IMR-90 (cell line): ENCODE measurements at regions not wholly inside any gene's neighbourhood (a gene's known extent, or its start where the extent isn't known, plus 50 kb on each side); places are given as distances from the start of the nearest gene placed in this dataset.

Experiments
- ATAC-seq: fragments of 200-7000 bp; cut with Tn5 transposase; 2 replicates; pipeline ENCODE4 v1.9.1; 2020; ENCODE audit warnings: low read depth, mild to moderate bottlenecking, moderate library complexity
- BruUV-seq: library from RNA; stranded (reverse); fragments of 400-500 nt; replicated peaks from 2 replicates; lab custom pipeline; 2021; lab: Mats Ljungman, UMichigan
- CTCF ChIA-PET: fragments of 300-600 bp; formaldehyde crosslinking; extraction: SDS; loops from one replicate; lab custom pipeline; 2021; ENCODE audit warnings: antibody characterized with exemption; lab: Yijun Ruan, JAX
- POLR2A ChIA-PET: fragments of 300-600 bp; sonication (Branson Sonifier 250); formaldehyde crosslinking; loops from one replicate; lab custom pipeline; 2022; ENCODE audit warnings: antibody characterized with exemption; ENCODE audit not compliant: unreplicated experiment; lab: Charles Lee
- DNase-seq: peaks from one replicate; pipeline ENCODE4 v3.0.0; 2013
- H2AFZ ChIP-seq: replicated peaks from 2 replicates; pipeline ENCODE3; 2013; ENCODE audit warnings: low read length, mild to moderate bottlenecking; ENCODE audit not compliant: poor library complexity
- H2AK5ac ChIP-seq: 2 replicates; pipeline ENCODE4 v1.6.1; 2013; ENCODE audit warnings: low read depth, low read length, inconsistent platforms
- H2AK9ac ChIP-seq: replicated peaks from 2 replicates; pipeline ENCODE3; 2013; ENCODE audit warnings: mild to moderate bottlenecking, low read depth, low read length, moderate library complexity; ENCODE audit not compliant: poor library complexity
- H2BK120ac ChIP-seq: 2 replicates; pipeline ENCODE4 v1.6.1; 2013; ENCODE audit warnings: low read depth, low read length, inconsistent platforms
- H2BK15ac ChIP-seq: 3 replicates; pipeline ENCODE4 v1.6.1; 2013; ENCODE audit warnings: low read depth, low read length, inconsistent platforms
- H2BK20ac ChIP-seq: 2 replicates; pipeline ENCODE4 v1.6.1; 2013; ENCODE audit warnings: low read depth, mild to moderate bottlenecking, inconsistent platforms, low read length, moderate library complexity
- H2BK5ac ChIP-seq: 2 replicates; pipeline ENCODE4 v1.6.1; 2013; ENCODE audit warnings: mild to moderate bottlenecking, low read depth, low read length, inconsistent platforms; ENCODE audit not compliant: poor library complexity, severe bottlenecking
- H3K14ac ChIP-seq: replicated peaks from 2 replicates; pipeline ENCODE4 v1.6.1; 2013; ENCODE audit warnings: low read depth, low read length, inconsistent platforms
- H3K18ac ChIP-seq: 2 replicates; pipeline ENCODE4 v1.6.1; 2013; ENCODE audit warnings: low read depth, low read length, control low read depth
- H3K23ac ChIP-seq: 2 replicates; pipeline ENCODE4 v1.6.1; 2013; ENCODE audit warnings: low read depth, low read length, inconsistent platforms
- H3K27ac ChIP-seq: 2 replicates; pipeline ENCODE4 v1.5.1; 2013; ENCODE audit warnings: mild to moderate bottlenecking, control low read depth, low read length; ENCODE audit not compliant: insufficient read depth
- H3K27me3 ChIP-seq: 2 replicates; pipeline ENCODE4 v1.6.1; 2013; ENCODE audit warnings: low read length; ENCODE audit not compliant: control insufficient read depth, insufficient read depth
- H3K36me3 ChIP-seq: 2 replicates; pipeline ENCODE4 v1.6.1; 2013; ENCODE audit warnings: low read length, mixed read lengths; ENCODE audit not compliant: control insufficient read depth, insufficient read depth
- H3K4ac ChIP-seq: 2 replicates; pipeline ENCODE4 v1.6.1; 2013; ENCODE audit warnings: low read depth, low read length, inconsistent platforms
- H3K4me1 ChIP-seq: 2 replicates; pipeline ENCODE4 v1.6.1; 2013; ENCODE audit warnings: low read length, mixed read lengths; ENCODE audit not compliant: control insufficient read depth, insufficient read depth
- H3K4me2 ChIP-seq: 2 replicates; pipeline ENCODE4 v1.6.1; 2013; ENCODE audit warnings: low read depth, mild to moderate bottlenecking, control low read depth, low read length, moderate library complexity
- H3K4me3 ChIP-seq: 2 replicates; pipeline ENCODE4 v1.5.1; 2013; ENCODE audit warnings: low read depth, mild to moderate bottlenecking, control low read depth, low read length, moderate library complexity; ENCODE audit not compliant: insufficient read depth
- H3K56ac ChIP-seq: 2 replicates; pipeline ENCODE4 v1.6.1; 2013; ENCODE audit warnings: low read length, inconsistent platforms; ENCODE audit not compliant: insufficient read depth; ENCODE audit errors: extremely low read depth
- H3K79me1 ChIP-seq, 2 experiments: 2 replicates each; pipeline ENCODE4 v1.6.1; 2013; ENCODE audit warnings: low read length in 2 of 2, inconsistent platforms in 1 of 2, low read depth in 1 of 2
- H3K9ac ChIP-seq: 2 replicates; pipeline ENCODE4 v1.6.1; 2013; ENCODE audit warnings: low read depth, low read length, control low read depth
- H3K9me1 ChIP-seq: 2 replicates; pipeline ENCODE4 v1.6.1; 2013; ENCODE audit warnings: low read length, inconsistent platforms; ENCODE audit not compliant: insufficient read depth
- H3K9me3 ChIP-seq: 2 replicates; pipeline ENCODE4 v1.6.1; 2013; ENCODE audit warnings: low read length; ENCODE audit not compliant: control insufficient read depth, insufficient read depth
- H4K20me1 ChIP-seq: 2 replicates; pipeline ENCODE4 v1.6.1; 2013; ENCODE audit warnings: low read length, inconsistent platforms; ENCODE audit not compliant: insufficient read depth
- H4K5ac ChIP-seq: 2 replicates; pipeline ENCODE4 v1.6.1; 2013; ENCODE audit warnings: mild to moderate bottlenecking, low read depth, low read length, control low read depth
- H4K8ac ChIP-seq, 2 experiments: 2 replicates each; pipeline ENCODE4 v1.6.1; 2013; ENCODE audit warnings: low read depth in 2 of 2, low read length in 2 of 2, control low read depth in 1 of 2, inconsistent platforms in 1 of 2
- H4K91ac ChIP-seq: 2 replicates; pipeline ENCODE4 v1.6.1; 2013; ENCODE audit warnings: low read depth, low read length, inconsistent platforms; ENCODE audit not compliant: insufficient read depth
- BHLHE40 ChIP-seq: fragments of 150-350 bp; IDR thresholded peaks from 2 replicates; pipeline ENCODE4 v1.6.1; 2016; ENCODE audit warnings: mild to moderate bottlenecking, low read depth, low read length
- CEBPB ChIP-seq: IDR thresholded peaks from 2 replicates; pipeline ENCODE4 v1.6.1; 2012; ENCODE audit warnings: low read depth, low read length, improper control_type of control experiment
- CHD1 ChIP-seq: IDR thresholded peaks from 2 replicates; pipeline ENCODE4 v1.6.1; 2012; ENCODE audit warnings: low read depth, low read length, improper control_type of control experiment
- FOS ChIP-seq: fragments of 150-350 bp; IDR thresholded peaks from 2 replicates; pipeline ENCODE4 v1.6.1; 2016; ENCODE audit warnings: low read depth, low read length
- MAZ ChIP-seq: IDR thresholded peaks from 2 replicates; pipeline ENCODE4 v1.6.1; 2012; ENCODE audit warnings: low read depth, mild to moderate bottlenecking, low read length, improper control_type of control experiment, moderate library complexity, borderline replicate concordance
- POLR2A ChIP-seq: IDR thresholded peaks from 2 replicates; pipeline ENCODE4 v1.6.1; 2012; ENCODE audit warnings: mild to moderate bottlenecking, low read depth, low read length
- RAD21 ChIP-seq: IDR thresholded peaks from 2 replicates; pipeline ENCODE4 v1.6.1; 2012; ENCODE audit warnings: low read length, improper control_type of control experiment
- RCOR1 ChIP-seq: IDR thresholded peaks from 2 replicates; pipeline ENCODE4 v1.6.1; 2012; ENCODE audit warnings: mild to moderate bottlenecking, low read length, improper control_type of control experiment; ENCODE audit not compliant: insufficient replicate concordance
- SMC3 ChIP-seq: fragments of 150-350 bp; IDR thresholded peaks from 2 replicates; pipeline ENCODE4 v1.6.1; 2016; ENCODE audit warnings: low read depth, mild to moderate bottlenecking, antibody characterized with exemption, low read length, moderate library complexity
- WGBS, 2 experiments: methylation state at CpG; one replicate each; pipeline versions ENCODE4 v1.1.5 to v1.1.7; 2013; ENCODE audit warnings: missing lambda C conversion rate in 2 of 2; ENCODE audit not compliant: insufficient read length in 1 of 2; ENCODE audit errors: extremely low coverage in 2 of 2; 5-methylcytosine and 5-hydroxymethylcytosine counted together
- dilution Hi-C: fragments of 300-500 bp; cut with HindIII; formaldehyde crosslinking; loops from one replicate; pipeline ENCODE4 v1.14.3; 2018; ENCODE audit warnings: low sequenced_read_pairs; ENCODE audit not compliant: unreplicated experiment
- in situ Hi-C: fragments of 300-500 bp; cut with MboI; formaldehyde crosslinking; loops from 3 replicates; pipeline ENCODE4 v1.14.3; 2019; ENCODE audit warnings: low sequenced_read_pairs, inconsistent platforms, mixed read lengths
- intact Hi-C: fragments of 100-400 bp; cut with micrococcal nuclease; formaldehyde crosslinking; loops from 2 replicates; pipeline ENCODE4 v1.10.0; 2022
- TF ChIP-seq, protein P1 (sequence below): fragments of 150-350 bp; IDR thresholded peaks from 2 replicates; pipeline ENCODE4 v1.6.1; 2016; ENCODE audit warnings: low read depth, mild to moderate bottlenecking, low read length, moderate library complexity, borderline replicate concordance

GRCh38 chr2:51976623-51977022 is 944.7 kb upstream of the NRXN1 start:
- Histone ChIP-seq H3K18ac (no peak overlapping the region), H3K4me3 (no peak overlapping the region), H4K8ac (no peak overlapping the region), H2BK15ac (no peak overlapping the region), H2AFZ (no peak overlapping the region), H2BK20ac (no peak overlapping the region), H3K9me1 (no peaks in the 10 kb centered on the region), H3K9me3 (no peaks in the 10 kb centered on the region), H3K4me2 (no peak overlapping the region), H3K36me3 (no peaks in the 10 kb centered on the region), H3K27ac (no peak overlapping the region), H3K56ac (no peak overlapping the region), H3K9ac (no peak overlapping the region), H3K14ac (no peak overlapping the region), H2BK120ac (no peak overlapping the region), H2AK5ac (no peak overlapping the region), H3K79me1 (no peaks in the 10 kb centered on the region), H4K20me1 (no peaks in the 10 kb centered on the region), H4K91ac (no peak overlapping the region), H2AK9ac (no peak overlapping the region), H4K5ac (no peak overlapping the region), H3K23ac (no peak overlapping the region), H3K27me3 (no peaks in the 10 kb centered on the region), H3K4me1 (no peaks in the 10 kb centered on the region), H2BK5ac (no peak overlapping the region), H3K4ac (no peak overlapping the region)
- in situ Hi-C loops (loop anchor here (25.0 kb wide), 1 partner anchor 1439 kb away; no protein-coding TSS in a partner anchor), intact Hi-C loops (no loop called here), dilution Hi-C loops (no loop called here)
- DNase-seq (no peak), ATAC-seq (no peak)
- BruUV-seq = no TSS peak
- no peak for TF ChIP-seq BHLHE40
- TF ChIP-seq SMC3 = no peak
- TF ChIP-seq RCOR1 = no peak
- TF ChIP-seq MAZ = no peak
- TF ChIP-seq FOS = no peak
- no peak for TF ChIP-seq CEBPB
- TF ChIP-seq CHD1 = no peak
- no peak for TF ChIP-seq RAD21
- TF ChIP-seq POLR2A = no peak
- TF ChIP-seq, protein P1, sequence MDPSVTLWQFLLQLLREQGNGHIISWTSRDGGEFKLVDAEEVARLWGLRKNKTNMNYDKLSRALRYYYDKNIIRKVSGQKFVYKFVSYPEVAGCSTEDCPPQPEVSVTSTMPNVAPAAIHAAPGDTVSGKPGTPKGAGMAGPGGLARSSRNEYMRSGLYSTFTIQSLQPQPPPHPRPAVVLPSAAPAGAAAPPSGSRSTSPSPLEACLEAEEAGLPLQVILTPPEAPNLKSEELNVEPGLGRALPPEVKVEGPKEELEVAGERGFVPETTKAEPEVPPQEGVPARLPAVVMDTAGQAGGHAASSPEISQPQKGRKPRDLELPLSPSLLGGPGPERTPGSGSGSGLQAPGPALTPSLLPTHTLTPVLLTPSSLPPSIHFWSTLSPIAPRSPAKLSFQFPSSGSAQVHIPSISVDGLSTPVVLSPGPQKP = no peak
- WGBS, 2 experiments = no CpG with 5 or more reads among the region's 2 CpGs
- POLR2A ChIA-PET = no interaction called here
- CTCF ChIA-PET = no interaction called here
